HG03097 (cell line): ENCODE measurements at regions not wholly inside any gene's neighbourhood (a gene's known extent, or its start where the extent isn't known, plus 50 kb on each side); places are given as distances from the start of the nearest gene placed in this dataset.

ENCODE experiments used
- ATAC-seq: cut with Tn5 transposase; IDR thresholded peaks from one replicate; pipeline ENCODE4 v1.9.1; 2021; ENCODE audit not compliant: unreplicated experiment, low FRiP score

- ATAC-seq, result no peak
These were observed 316.8 kb upstream of the CAMK1G start for GRCh38 chr1:209266590-209267205.

- no peak for ATAC-seq
These were observed 315.5 kb upstream of the CAMK1G start for GRCh38 chr1:209267968-209268367.

DNA sequence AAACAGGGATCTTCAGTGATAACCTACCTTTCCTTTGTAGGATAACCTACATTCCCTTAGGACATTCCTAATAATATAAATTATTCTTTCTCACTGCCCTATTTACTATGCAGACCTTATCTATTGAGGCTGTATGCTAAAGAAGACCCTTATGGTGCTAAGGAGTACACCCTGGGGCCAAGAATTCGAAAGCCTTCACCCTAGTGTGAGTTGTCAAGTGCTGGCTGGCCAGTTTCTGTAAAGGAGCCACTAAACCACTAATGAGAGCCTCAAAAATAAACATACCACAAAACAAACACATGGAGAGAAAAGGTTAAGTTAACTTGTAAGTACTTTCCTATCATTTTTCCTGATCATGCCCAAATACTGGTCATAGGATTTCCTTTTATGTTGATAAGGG is 315.0 kb upstream of the CAMK1G start:
- ATAC-seq, result no peak

- no peak for ATAC-seq
These were observed 307.2 kb upstream of the CAMK1G start for GRCh38 chr1:209276321-209276720.

GRCh38 chr1:209277662-209278061 is 305.9 kb upstream of the CAMK1G start:
- ATAC-seq, result no peak

DNA sequence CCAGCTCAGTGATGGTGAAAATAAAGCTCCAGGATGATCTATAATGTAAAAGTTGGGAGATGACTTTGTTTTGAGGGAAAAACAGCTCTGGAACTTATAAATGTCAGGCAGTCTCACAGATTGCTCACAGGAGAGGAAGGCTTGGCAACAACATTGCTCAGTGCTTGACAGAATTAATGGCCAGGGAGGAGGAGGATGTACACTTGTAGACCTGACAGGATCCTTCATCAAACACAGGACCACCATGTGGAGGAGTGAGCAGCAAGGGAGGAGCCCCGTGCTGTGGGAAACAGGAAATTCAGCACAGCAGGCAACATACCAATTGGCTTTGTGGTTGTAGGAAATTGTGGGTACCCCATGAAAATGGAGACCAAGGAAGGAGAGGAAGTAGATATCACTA is 291.8 kb upstream of the CAMK1G start:
- no peak for ATAC-seq

DNA sequence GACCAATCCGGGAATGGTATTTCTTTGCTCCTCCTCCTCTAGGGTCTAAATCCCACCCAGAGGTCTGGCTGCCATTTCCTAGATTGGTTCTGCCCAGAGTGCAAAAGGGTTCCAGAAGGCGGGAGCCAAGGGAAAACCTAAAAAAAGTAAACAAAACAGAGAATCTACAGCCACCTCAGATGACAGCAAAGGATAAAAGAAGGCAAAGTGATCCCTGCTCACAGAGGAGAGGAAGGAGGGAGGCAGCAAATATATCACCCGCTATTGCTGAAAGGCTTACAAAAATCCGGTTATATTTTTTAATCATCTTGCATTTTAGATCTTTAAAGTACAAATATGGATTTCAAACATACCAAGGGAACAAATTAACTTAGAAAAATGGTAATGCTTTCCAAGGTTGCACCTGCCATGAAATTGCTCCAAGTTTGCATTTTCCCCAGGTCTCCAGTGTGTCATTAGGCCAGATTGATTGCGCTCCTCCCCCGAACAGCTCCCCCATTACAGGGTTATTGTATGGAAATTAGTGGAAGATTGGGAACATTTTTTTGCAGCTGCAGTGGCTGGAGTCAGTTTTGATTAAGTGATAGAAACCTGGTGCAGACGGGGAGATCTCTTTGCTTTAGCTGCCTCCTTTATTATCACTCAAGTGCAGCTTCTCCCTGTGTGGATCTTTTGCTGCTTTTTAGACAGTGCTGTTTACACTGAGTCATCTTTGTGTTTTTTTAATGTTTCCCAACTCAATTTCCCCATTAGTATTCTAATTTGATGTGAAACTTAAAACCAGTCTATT is 280.5 kb upstream of the CAMK1G start:
- ATAC-seq, result no peak

DNA sequence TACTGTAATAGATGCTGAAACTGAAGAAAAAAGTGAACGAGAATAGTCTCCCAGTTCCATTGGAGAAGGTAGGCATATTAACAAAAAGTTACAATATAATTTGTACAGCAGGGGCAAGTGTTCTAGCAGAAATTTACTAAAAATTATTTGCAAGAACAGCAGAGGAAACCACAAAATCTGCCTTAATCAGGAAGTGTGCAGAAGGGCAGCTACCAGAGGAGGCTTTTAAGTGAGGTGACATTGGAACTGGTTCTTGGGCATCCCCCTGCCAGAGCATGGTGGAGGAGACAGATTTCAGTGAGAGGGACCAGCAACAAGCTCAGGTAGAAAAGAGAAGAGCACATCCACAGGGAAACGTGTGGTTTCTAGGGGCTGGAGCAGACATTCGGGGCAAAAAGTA is 279.3 kb upstream of the CAMK1G start:
- ATAC-seq, result no peak

DNA sequence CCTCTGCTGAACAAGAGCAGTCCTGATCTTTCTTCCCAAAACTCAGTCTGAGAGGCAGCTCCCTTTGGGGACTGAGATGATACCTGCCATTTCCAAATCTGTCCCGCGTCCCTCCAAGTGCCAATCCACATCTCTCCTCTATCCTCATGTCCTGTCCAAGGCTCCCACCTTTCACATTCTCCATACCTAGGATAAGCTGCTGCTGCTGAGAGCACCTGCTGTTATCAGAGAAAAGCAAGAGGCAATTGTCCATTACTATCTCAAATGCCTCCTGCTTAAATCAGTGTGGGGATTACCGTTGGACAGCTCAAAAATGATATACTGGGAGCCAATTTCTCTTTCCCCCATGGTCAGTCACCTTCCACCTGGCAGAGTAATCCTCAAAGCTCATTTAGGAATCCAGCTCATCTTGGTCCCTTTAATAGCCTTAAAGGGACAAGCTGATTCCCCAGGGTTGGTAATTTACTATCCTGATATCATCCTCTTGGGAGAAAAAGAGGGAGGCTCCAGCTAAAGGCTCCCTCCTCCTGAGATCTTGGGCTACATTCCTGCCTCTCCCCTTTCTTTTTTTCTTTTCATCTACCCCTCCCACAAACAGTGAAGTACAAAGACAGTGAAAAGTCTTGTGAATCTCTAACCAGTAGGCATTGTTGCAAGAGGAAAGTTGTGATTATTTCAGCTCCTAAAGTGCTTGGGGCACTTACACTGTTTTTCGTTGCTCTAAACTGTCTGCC is 278.1 kb upstream of the CAMK1G start:
- no peak for ATAC-seq

DNA sequence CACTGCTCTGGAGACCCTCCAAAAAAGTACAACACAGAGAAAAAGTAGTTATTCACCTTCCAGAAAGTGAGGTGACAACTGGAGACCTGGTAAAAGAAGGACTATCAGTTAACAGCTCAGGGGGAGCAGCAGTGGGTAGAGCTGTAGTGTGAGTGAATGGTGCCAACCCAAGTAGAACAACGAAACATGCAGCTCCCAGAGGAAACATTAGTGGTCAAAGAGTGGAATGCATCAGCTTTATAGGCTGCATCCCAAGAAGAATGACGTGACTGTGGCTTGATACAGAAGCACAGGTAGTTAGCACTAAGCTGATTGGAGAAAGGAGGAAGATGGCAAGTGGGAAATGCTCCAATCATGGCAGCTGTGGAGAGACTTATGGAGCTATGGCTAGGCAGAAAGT is 275.7 kb upstream of the CAMK1G start:
- no peak for ATAC-seq

- ATAC-seq, result no peak
These were observed 274.3 kb upstream of the CAMK1G start for GRCh38 chr1:209309198-209309597.

GRCh38 chr1:209311770-209312169 is 271.7 kb upstream of the CAMK1G start:
- ATAC-seq, result no peak

DNA sequence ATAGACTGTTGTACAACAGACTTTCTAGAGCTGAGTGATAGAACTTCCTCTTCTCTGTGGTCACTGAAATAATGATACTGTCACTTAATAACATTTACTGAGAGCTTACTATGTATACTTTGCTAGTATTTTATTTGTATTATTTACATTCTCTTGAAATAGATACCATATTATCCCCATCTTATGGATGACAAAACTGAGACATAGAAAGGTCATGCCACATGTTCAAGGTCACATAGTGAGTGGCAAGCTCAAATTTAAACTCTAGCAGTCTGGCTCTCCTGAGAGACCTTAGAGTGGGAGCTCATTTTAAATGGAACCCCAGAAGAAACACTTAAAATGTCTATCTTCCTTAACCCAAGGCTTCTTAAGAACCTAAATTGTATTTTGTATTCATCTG is 266.6 kb upstream of the CAMK1G start:
- no peak for ATAC-seq

- ATAC-seq, result no peak
These were observed 265.1 kb upstream of the CAMK1G start for GRCh38 chr1:209318181-209319056.

- no peak for ATAC-seq
These were observed 264.5 kb upstream of the CAMK1G start for GRCh38 chr1:209319057-209319432.

DNA sequence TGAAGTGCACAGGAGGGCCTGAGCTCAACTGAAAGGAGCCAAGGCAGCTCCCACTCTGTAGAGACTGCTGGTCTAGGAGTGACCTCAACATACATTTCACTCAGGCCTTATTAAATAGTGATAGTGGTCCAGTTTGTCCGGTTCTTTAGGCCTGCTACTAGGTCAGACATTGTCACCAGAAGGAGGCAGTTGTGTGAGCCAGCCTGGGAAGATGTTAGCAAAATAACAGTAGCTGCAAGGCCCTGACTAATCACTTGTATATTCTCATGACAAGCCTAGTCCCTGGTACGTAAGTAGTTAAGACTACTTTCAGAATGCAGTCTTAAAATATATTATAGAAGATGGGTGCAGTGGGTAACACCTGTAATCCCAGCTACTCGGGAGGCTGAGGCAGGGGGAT is 264.0 kb upstream of the CAMK1G start:
- no peak for ATAC-seq

DNA sequence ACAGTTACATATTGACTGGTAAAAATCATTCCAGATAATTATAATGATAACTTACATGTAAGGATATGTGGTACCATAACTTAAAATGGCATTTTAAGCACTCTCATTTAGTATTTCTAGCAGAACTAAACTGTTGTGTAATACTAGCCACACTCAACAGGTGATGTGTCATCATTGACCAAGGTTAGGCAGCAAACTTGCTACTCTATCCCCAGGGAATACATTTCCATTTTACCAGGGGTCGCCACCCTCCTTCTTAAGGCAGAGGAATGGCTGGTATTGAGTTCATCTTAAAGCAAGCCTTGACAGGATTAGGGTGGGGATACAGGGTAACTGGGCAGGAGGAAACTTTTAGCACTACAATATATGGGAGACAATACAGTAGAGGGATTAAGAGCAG is 259.8 kb upstream of the CAMK1G start:
- no peak for ATAC-seq

GRCh38 chr1:209324901-209325871 is 258.3 kb upstream of the CAMK1G start:
- no peak for ATAC-seq

DNA sequence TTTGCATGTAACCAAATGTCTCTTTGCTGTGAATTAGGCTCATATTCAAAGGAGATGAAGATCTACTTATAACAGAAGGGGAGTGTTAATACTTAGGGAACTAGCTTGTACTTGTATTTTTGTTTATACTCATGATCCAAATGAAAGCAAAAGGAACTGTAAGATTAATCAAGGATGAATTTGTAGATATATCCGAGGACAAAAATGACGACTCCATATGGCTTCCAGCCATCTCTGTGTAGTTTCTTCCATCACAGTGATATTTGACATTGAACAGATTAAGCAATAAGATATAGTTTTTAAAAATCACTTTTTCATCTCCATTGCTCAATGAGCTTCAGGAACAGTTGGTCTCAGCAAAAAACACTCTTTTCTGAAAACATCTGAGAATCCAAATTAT is 257.4 kb upstream of the CAMK1G start:
- no peak for ATAC-seq

- ATAC-seq, result no peak
These were observed 256.7 kb upstream of the CAMK1G start for GRCh38 chr1:209326831-209327230.
